ENCODE measurements at regions not wholly inside any gene's neighbourhood (a gene's known extent, or its start where the extent isn't known, plus 50 kb on each side); places are given as distances from the start of the nearest gene placed in this dataset.

DNA sequence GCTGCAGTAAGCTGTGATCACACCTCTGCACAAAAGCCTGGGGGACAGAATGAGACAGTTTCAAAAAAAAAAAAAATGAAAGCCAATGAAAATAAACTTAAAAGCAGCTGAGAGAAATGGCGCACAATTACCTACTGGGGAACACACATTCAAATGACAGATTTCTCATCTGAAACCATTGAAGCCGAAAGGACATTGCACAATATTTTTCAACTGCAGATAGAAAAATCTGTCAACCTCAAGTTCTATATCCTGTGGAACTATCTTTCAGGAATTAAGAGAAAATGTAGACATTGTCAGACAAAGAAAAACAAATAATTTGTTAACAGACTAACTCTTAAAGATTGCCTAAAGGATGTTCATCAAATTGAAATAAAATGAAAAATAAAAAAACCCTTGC is 442.8 kb downstream of the MATN1 start:
- DNase-seq = no peak

DNA sequence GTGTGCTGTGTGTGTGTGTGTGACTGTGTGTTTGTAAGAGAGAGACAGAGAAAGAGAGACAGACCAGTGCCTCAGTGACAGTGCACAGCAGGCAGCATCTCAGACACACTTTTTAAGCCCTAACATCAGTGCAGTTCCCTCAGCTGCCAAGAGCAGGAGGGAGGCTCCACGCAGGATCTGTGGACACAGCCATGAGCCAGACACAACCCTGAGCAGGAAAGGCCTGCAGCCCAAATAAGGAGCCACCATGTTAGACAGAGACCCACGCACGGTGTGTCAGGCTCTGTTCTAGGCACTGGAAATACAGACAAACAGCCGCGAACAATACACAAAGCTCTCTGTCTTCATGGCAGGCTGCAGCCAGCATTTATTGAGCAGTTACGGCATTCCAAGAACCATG is 445.5 kb downstream of the MATN1 start:
- DNase-seq = no peak

DNA sequence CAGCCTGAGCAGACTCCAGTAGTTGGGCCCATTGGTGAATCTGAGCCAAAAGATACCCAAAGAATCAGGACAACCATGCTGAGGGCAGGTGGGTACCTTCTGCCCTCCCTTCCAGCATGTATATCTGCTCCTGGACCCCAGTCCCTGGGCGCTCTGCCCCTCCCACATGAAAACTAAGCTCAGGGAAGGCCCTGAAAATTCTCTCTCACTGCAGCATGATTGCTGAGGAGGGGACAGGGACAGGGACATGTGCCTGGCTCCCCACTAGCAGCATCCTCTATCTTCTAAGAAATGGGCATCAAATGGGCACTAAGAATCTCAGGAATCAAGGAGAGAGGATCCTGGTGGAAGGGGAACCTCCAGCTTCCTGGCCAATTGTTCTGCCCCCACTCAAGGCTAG is 446.0 kb downstream of the MATN1 start:
- DNase-seq = no peak

DNA sequence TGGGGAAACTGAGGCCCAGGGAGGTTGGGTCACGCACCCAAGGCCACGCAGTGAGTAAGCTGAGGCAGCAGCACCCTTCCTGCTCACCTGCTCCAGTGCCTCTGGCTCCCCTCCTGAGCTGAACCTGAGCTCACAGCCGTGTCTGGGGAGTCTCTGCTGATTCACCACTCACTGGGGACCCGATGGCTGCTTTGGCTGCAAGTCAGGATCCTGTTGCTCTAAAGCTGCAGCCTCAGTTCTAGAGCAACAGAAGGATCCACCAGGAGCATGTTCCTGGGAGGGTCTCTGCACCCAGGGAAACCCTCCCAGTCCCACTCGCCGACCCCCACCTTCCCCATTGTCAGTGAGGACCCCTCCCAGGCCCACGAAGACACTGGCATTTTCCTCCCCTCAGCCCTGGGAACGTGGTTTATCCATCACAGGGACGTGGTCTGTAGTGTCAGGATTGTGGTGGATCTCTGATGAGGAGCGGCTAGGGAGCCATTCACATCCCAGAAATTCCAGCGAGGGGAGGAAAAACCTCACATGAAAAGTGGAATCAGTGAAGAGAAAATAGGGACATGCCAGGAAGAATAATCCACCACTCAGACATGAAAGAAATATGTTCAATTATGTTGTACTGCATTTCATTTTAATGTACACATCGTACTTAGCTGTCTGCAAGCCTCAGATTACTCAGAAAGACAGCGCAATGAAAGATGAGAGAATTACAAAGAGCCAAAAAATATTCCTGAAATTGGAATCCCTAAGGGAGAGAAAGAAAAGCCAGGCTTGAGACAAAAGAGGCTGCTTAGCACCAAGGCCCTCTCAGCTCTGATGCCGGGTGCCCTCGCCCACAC is 447.2 kb downstream of the MATN1 start:
- DNase-seq = no peak

GRCh38 chr1:30274976-30275621 is 448.3 kb downstream of the MATN1 start:
- DNase-seq = no peak

DNA sequence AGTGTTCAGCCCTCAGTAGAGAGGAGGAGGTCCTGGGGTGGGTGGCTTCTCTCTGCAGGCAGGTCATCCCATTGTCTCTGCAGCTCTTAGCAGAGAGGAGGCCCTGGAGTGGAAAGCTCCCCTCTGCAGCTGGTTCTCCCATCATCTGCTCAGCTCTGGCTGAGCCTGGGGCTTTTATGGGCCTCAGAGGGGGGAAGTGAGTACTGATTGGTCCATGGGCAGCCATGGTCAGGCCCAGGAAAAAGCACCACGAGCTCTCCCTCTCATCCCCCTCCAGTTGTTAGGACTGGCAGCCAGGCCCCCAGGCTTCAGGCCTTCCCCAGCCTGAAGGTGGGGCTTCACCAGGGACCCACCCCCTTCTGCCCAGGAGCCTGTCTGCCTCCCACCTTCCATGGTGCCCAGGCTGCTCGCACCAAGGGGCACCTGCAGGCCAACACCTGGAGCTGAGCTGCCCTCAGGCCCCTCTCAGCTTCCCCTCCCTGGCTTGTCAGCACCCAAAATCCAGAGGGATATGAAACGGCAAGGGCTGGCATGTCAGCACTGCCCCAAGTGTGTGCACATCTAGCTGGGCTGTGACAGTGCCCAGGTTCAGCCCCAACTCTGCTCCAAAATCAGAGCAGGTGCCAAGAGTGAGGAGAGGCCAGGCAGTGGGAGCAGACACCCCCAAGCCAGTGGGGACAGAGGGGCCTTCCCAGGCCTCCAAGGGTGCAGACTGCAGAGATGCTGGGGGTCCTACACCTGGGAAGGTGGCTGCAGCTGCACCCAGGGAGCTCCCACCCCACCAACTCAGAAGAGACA is 449.0 kb downstream of the MATN1 start:
- no peak for DNase-seq

GRCh38 chr1:30273456-30273855 is 449.9 kb downstream of the MATN1 start:
- DNase-seq = no peak

DNA sequence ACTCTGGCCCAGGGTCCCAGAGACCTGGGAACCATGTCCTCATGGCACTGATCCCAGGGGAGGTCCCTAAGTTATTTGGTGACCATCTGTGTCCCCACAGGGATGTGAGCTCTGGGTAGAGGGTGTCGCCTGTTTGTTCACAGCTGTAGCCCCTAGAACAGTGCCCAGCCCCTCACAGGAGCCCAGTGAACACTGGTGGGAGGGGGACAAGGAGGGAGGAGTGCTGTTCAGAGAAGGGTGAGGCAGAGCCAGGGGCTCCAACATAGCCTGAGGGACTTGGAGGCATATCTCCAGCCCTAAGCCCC is 450.4 kb downstream of the MATN1 start:
- no peak for DNase-seq

GRCh38 chr1:30272277-30273020 is 450.9 kb downstream of the MATN1 start:
- no peak for DNase-seq

DNA sequence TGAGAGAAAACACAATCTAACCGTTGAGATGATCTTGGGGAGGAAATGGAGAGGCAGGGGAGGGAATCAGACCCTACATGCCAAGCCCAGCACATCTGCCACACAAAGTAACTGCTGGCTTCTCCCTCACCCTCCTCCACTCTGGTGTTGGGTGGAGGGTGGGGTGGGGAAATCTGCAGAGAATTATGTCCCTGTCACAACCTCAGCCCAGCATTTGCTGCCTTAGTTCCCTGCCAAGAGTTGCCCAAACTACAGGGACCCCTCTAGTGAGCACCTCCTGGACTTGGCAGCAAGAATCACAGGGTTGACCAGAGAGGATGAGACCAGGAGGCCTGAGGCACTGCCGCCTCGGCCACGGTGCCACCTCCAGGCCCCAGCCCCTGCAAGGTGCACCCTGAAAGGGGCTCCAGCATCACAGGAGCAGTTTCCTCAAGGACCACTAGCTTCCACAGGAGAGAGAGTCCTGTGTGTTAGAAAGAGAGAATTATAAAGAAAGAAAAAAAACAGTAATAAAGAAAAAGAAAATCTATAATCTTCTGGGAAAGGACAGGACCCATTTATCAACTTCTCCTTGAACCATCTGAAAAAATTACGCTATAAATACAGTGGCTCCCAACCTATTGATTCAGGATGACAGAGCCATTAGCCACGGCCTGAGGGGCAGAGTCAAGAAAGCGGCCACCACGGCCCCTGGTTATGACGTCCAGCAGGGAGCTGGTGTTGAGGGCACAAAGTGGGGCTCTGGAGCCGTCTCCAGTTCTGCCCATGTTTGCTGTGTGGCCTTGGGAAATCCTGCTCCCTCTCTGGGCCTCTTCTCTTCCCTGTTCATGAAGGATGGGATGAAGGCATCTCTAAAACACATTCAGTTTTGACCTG is 451.7 kb downstream of the MATN1 start:
- no peak for DNase-seq

DNA sequence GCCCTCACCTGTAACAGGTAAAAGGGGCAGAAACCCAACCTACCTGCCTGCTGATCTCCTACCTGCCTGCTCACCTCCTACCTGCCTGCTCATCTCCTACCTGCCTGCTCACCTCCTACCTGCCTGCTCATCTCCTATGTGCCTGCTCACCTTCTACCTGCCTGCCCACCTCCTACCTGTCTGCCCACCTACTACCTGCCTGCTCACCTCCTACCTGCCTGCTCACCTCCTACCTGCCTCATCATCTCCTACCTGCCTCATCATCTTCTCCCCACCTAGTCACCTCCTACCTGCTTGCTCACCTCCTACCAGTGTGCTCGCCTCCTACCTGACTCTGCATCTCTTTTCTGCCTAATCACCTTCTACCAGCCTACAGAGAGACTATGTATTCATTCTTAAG is 452.9 kb downstream of the MATN1 start:
- no peak for DNase-seq

- no peak for DNase-seq
These were observed 454.3 kb downstream of the MATN1 start for GRCh38 chr1:30268923-30269666.

- no peak for DNase-seq
These were observed 455.5 kb downstream of the MATN1 start for GRCh38 chr1:30267856-30268255.

- DNase-seq = no peak
These were observed 456.3 kb downstream of the MATN1 start for GRCh38 chr1:30267046-30267445.

GRCh38 chr1:30265127-30266070 is 458.0 kb downstream of the MATN1 start:
- DNase-seq = no peak

DNA sequence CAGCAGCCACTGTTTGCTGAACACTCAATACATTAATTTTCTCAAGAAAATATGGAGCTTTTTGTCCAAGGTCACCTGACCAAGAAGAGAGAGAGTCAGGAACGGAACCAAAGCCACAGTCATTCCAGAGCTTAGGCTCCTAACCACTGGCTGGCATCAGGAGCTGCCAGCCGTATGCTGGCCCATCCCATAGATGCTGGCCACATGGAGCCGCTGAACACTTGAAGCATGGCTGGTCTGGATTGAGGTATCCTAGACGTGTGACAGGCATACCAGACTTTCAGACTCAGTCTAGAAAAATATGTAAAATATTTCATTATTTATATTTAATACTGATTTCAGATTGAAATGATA is 458.7 kb downstream of the MATN1 start:
- DNase-seq = no peak

- no peak for DNase-seq
These were observed 459.3 kb downstream of the MATN1 start for GRCh38 chr1:30263888-30264671.

- DNase-seq = no peak
These were observed 460.0 kb downstream of the MATN1 start for GRCh38 chr1:30263405-30263804.

DNA sequence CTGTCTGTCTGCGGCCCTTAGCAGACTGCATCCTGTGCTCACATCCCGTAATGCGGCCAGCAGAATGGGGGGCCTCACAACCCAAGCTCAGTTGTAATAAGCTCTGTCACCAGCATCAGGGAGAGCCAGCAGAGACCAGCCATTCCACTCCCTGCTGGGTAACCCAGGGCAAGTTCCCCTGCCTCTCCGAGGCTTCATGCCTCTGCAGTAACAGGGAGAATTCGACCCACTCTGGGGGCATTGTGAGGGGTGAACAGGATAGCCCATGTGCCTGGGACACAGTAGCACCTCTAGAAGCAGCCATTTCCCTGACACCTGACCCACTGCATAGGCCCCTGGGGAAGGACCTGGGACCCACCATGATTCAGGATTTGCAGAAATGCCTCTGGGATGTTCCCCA is 461.2 kb downstream of the MATN1 start:
- DNase-seq = no peak

DNA sequence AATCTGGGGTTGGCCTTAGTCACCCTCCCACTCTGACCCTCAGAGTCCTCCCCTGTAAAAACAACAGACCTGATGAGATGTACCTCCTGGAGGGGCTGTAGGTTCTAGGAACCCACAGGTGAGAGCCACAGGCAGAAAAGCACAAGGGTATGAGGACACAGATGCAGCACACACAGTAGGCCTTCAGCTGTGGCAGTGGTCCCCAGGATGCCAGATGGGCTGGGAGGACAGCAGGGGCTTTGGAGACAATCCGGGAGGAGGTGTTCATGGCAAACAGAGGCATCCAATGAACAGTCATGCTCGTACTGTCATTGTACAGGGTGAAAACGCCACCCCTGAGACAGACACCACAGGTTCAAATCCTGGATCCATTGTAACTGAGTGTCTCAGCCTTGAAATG is 463.1 kb downstream of the MATN1 start:
- no peak for DNase-seq

Data from GDM1 (cell line).